ENCODE measurements at regions not wholly inside any gene's neighbourhood (a gene's known extent, or its start where the extent isn't known, plus 50 kb on each side); places are given as distances from the start of the nearest gene placed in this dataset.

GRCh38 chr3:78414261-78414660 lies 1353.5 kb downstream of the ROBO1 start:
- Histone ChIP-seq H3K9ac (ENCODE audit: insufficient read depth, low read length, poor library complexity, severe bottlenecking) (no peak overlapping the region), H2AFZ (ENCODE audit: insufficient read depth, low read depth, low read length, poor library complexity, severe bottlenecking) (no peak overlapping the region), H3K4me2 (replicated peaks; ENCODE audit: extremely low read depth, low read length, poor library complexity, severe bottlenecking) (no peak overlapping the region), H4K20me1 (ENCODE audit: insufficient read depth, low read length) (no peaks in the 10 kb centered on the region), H3K36me3 (replicated peaks in 1 of 2; ENCODE audit: control insufficient read depth in 1 of 2, insufficient read depth in 2 of 2, low read length in 2 of 2) (no peaks in the 10 kb centered on the region), H3K79me2 (ENCODE audit: insufficient read depth, low read length) (no peaks in the 10 kb centered on the region), H3K27me3 (ENCODE audit: control insufficient read depth in 2 of 2, insufficient read depth in 2 of 2, low read length in 2 of 2) (no peaks in the 10 kb centered on the region), H3K4me3 (replicated peaks in 1 of 3; ENCODE audit: low read depth in 2 of 3, low read length in 3 of 3) (no peak overlapping the region), H3K27ac (ENCODE audit: low read depth in 1 of 2, low read length in 2 of 2) (no peak overlapping the region), H3K4me1 (ENCODE audit: control insufficient read depth in 1 of 2, insufficient read depth in 2 of 2, low read length in 2 of 2) (no peaks in the 10 kb centered on the region), H3K9me3 (replicated peaks in 1 of 2; ENCODE audit: control insufficient read depth in 1 of 2, insufficient read depth in 1 of 2, low read length in 2 of 2) (no peaks in the 10 kb centered on the region)
- Mint-ChIP-seq H3K9me3 (peaks cover 0 to 3% (median 0%) of the 10 kb centered on the region in 7 donors), H3K4me1 (no peaks in the 10 kb centered on the region), H3K36me3 (no peaks in the 10 kb centered on the region), H3K27me3 (ENCODE audit: low read depth in 3 of 3) (no peaks in the 10 kb centered on the region), H3K4me3 (no peak overlapping the region), H3K27ac (no peak overlapping the region)
- no peak for TF ChIP-seq CTCF (IDR thresholded peaks at IDR 0.05)
- intact Hi-C loops (cut with micrococcal nuclease) = no loop called here
- no peak for DNase-seq
- WGBS (ENCODE audit: insufficient coverage) = no CpG with 5 or more reads among the region's 2 CpGs

DNA sequence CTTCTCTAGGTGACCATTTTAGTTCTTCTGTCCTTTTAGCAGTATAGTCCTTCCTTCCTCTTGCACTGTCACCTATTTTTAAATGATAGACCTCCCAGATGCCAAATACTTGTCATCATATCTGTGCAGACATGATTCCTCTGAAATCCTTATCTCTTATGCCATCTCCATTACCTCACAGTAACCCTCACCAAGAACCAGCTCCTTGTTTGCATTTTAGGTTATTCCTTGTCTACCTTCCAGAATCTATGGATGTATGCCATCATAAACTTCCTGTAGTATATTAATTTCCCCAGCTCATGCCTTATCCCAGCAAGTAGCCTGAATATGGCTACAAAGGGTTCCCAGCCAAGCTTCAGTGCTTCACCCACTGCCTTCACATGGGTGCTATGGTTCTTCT lies 1347.2 kb downstream of the ROBO1 start:
- no peaks in the 10 kb centered on the region for H4K20me1 ChIP-seq (ENCODE audit: insufficient read depth, low read length)
- Mint-ChIP-seq H3K4me3 (no peak overlapping the region), H3K27me3 (ENCODE audit: low read depth in 3 of 3) (peaks cover 0 to 3% (median 0%) of the 10 kb centered on the region in 3 donors), H3K9me3 (peaks cover 0 to 2% (median 0%) of the 10 kb centered on the region in 7 donors), H3K27ac (no peak overlapping the region), H3K4me1 (no peaks in the 10 kb centered on the region), H3K36me3 (no peaks in the 10 kb centered on the region)
- no peak overlapping the region for H3K9ac ChIP-seq (ENCODE audit: insufficient read depth, low read length, poor library complexity, severe bottlenecking)
- no peak overlapping the region for H3K4me3 ChIP-seq (replicated peaks in 1 of 3; ENCODE audit: low read depth in 2 of 3, low read length in 3 of 3)
- no peak overlapping the region for H2AFZ ChIP-seq (ENCODE audit: insufficient read depth, low read depth, low read length, poor library complexity, severe bottlenecking)
- H3K9me3 ChIP-seq (replicated peaks in 1 of 2; ENCODE audit: control insufficient read depth in 1 of 2, insufficient read depth in 1 of 2, low read length in 2 of 2) = no peaks in the 10 kb centered on the region
- intact Hi-C loops (cut with micrococcal nuclease) = no loop called here
- H3K79me2 ChIP-seq (ENCODE audit: insufficient read depth, low read length) = no peaks in the 10 kb centered on the region
- TF ChIP-seq CTCF (IDR thresholded peaks at IDR 0.05) = no peak
- no peak overlapping the region for H3K27ac ChIP-seq (ENCODE audit: low read depth in 1 of 2, low read length in 2 of 2)
- no peak overlapping the region for H3K4me2 ChIP-seq (replicated peaks; ENCODE audit: extremely low read depth, low read length, poor library complexity, severe bottlenecking)
- H3K27me3 ChIP-seq (ENCODE audit: control insufficient read depth in 2 of 2, insufficient read depth in 2 of 2, low read length in 2 of 2) = no peaks in the 10 kb centered on the region
- no peaks in the 10 kb centered on the region for H3K36me3 ChIP-seq (replicated peaks in 1 of 2; ENCODE audit: control insufficient read depth in 1 of 2, insufficient read depth in 2 of 2, low read length in 2 of 2)
- H3K4me1 ChIP-seq (ENCODE audit: control insufficient read depth in 1 of 2, insufficient read depth in 2 of 2, low read length in 2 of 2) = no peaks in the 10 kb centered on the region
- DNase-seq = no peak

Data from CD14-positive monocyte (primary cell).